NB4 (cell line): ENCODE measurements at regions not wholly inside any gene's neighbourhood (a gene's known extent, or its start where the extent isn't known, plus 50 kb on each side); places are given as distances from the start of the nearest gene placed in this dataset.

ENCODE experiments used
- DNase-seq: peaks from one replicate; pipeline ENCODE4 v3.0.0; 2010; ENCODE audit warnings: low read depth
- H3K4me3 ChIP-seq: one replicate; pipeline ENCODE4 v1.5.1; 2011; ENCODE audit warnings: mild to moderate bottlenecking, low read depth, low read length, moderate library complexity
- MAX ChIP-seq: IDR thresholded peaks from 2 replicates; pipeline ENCODE4 v1.6.1; 2011; ENCODE audit warnings: low read depth, low read length
- MYC ChIP-seq: IDR thresholded peaks from 2 replicates; pipeline ENCODE4 v1.6.1; 2011; ENCODE audit warnings: low read depth, low read length
- POLR2A ChIP-seq: IDR thresholded peaks from 2 replicates; pipeline ENCODE4 v1.6.1; 2011; ENCODE audit warnings: mild to moderate bottlenecking; ENCODE audit not compliant: insufficient read length; ENCODE audit errors: extremely low read depth
- TF ChIP-seq, protein P1 (sequence below): IDR thresholded peaks from one replicate; pipeline ENCODE4 v1.5.1; 2012; ENCODE audit warnings: low read depth, low read length

DNA sequence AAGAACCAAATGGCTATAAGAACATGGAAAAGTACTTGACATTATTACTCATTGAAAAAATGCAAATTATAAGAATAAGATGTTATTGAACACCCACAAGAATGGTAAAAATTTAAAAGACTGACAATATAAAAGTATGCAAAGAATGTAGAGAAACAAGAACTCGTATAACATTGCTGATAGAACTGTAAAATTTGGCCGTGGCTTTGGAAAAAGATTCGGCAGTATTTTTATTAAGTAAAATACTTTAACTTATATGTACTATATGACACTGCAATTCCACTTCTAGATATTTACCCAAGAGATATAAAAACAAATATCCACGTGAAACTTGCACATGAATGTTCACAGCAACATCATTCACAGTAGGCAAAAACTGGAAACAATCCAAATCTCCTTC is 239.2 kb downstream of the TPBG start:
- TF ChIP-seq, protein P1, sequence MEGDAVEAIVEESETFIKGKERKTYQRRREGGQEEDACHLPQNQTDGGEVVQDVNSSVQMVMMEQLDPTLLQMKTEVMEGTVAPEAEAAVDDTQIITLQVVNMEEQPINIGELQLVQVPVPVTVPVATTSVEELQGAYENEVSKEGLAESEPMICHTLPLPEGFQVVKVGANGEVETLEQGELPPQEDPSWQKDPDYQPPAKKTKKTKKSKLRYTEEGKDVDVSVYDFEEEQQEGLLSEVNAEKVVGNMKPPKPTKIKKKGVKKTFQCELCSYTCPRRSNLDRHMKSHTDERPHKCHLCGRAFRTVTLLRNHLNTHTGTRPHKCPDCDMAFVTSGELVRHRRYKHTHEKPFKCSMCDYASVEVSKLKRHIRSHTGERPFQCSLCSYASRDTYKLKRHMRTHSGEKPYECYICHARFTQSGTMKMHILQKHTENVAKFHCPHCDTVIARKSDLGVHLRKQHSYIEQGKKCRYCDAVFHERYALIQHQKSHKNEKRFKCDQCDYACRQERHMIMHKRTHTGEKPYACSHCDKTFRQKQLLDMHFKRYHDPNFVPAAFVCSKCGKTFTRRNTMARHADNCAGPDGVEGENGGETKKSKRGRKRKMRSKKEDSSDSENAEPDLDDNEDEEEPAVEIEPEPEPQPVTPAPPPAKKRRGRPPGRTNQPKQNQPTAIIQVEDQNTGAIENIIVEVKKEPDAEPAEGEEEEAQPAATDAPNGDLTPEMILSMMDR = no peak
- TF ChIP-seq MYC = no peak
- TF ChIP-seq MAX = no peak
- TF ChIP-seq POLR2A = no peak
- no peak for DNase-seq
- no peak overlapping the region for H3K4me3 ChIP-seq

GRCh38 chr6:82603871-82604270 is 240.3 kb downstream of the TPBG start:
- no peak for DNase-seq
- H3K4me3 ChIP-seq = no peak overlapping the region
- TF ChIP-seq POLR2A = no peak
- no peak for TF ChIP-seq MYC
- TF ChIP-seq MAX = no peak
- TF ChIP-seq, protein P1 = no peak

- H3K4me3 ChIP-seq = no peak overlapping the region
- TF ChIP-seq, protein P1 = no peak
- no peak for TF ChIP-seq MAX
- no peak for TF ChIP-seq MYC
- TF ChIP-seq POLR2A = no peak
- no peak for DNase-seq
Observed at GRCh38 chr6:82607998-82608725, 244.5 kb downstream of the TPBG start.

DNA sequence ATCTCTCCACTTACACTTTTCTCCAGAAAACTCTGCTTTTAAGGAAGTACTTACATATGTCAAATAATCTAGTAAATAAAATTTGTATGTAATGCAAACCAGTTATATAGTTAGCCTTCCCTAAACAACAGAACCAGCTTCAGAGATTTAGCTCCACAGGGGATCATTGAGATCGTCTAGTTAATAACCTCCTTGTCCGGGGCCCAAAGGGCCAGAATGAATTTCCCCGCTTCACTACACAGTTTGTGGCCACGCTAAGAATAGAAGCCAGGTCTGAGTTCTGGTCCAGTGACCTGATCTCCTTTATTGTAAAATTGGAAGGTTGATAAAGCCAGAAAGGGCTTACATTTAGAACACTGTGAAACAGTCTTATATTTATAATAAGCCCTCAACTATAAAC is 245.2 kb downstream of the TPBG start:
- DNase-seq = no peak

DNA sequence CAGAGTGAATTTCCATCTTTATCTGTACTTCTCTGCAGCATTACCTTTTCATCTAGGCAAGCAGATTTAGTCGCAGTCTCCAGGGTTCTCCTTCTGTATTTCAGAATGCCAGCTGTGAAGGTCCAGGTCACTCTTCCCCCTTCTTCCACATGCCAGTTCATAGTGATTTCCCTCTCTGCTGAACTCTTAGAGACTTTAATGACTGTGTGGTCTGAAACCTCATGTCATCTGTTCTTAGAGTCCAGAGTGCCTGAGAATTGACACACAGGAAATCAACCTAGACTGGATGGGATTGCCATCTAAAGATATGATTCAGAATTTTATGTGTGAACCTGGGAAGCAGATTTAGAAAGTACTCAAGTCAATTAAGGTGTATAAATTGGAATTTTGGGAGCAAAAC is 248.1 kb downstream of the TPBG start:
- no peak overlapping the region for H3K4me3 ChIP-seq
- no peak for TF ChIP-seq MAX
- TF ChIP-seq, protein P1 = no peak
- TF ChIP-seq MYC = no peak
- no peak for TF ChIP-seq POLR2A
- DNase-seq = no peak

More for the DNA sequence above, 245.2 kb downstream of the TPBG start:
- no peak overlapping the region for H3K4me3 ChIP-seq
- TF ChIP-seq, protein P1 = no peak
- TF ChIP-seq MAX = no peak
